C4-2B (cell line): ENCODE measurements at regions not wholly inside any gene's neighbourhood (a gene's known extent, or its start where the extent isn't known, plus 50 kb on each side); places are given as distances from the start of the nearest gene placed in this dataset.

Source experiments
- CTCF ChIP-seq: fragments of 450-650 bp; conservative IDR thresholded peaks from 2 replicates; pipeline ENCODE4 v1.5.1; 2017; ENCODE audit warnings: mild to moderate bottlenecking
- ZFX ChIP-seq: fragments of 450-650 bp; IDR thresholded peaks from 2 replicates; pipeline ENCODE4 v1.6.1; 2017

GRCh38 chr1:199272139-199272544 lies 633.3 kb downstream of the PTPRC start:
- TF ChIP-seq CTCF (no peak), ZFX (no peak)
